CD4-positive, alpha-beta T cell (primary cell): ENCODE measurements at regions not wholly inside any gene's neighbourhood (a gene's known extent, or its start where the extent isn't known, plus 50 kb on each side); places are given as distances from the start of the nearest gene placed in this dataset.

ENCODE experiments used
- ATAC-seq: fragments of 200-7000 bp; cut with Tn5 transposase; one replicate; pipeline ENCODE4 v1.10.0; 2022; ENCODE audit warnings: mild to moderate bottlenecking; ENCODE audit not compliant: poor library complexity
- CTCF ChIA-PET: fragments of 350-600 bp; sonication (Branson Sonifier 250); formaldehyde crosslinking; loops from one replicate; lab custom pipeline; 2021; ENCODE audit warnings: antibody characterized with exemption, inconsistent platforms; lab: Charles Lee
- POLR2A ChIA-PET: fragments of 350-600 bp; sonication (Branson Sonifier 250); formaldehyde crosslinking; loops from one replicate; lab custom pipeline; 2021; ENCODE audit warnings: antibody characterized with exemption, inconsistent platforms; lab: Charles Lee
- DNase-seq, 14 experiments: peaks; one replicate each; pipeline ENCODE4 v3.0.0-alpha.2; 2013 to 2020; ENCODE audit warnings: mixed read lengths in 2 of 14
- H3K27ac ChIP-seq, 2 donors: one replicate each; pipeline versions ENCODE4 v1.5.1 to v1.7.0; 2013; ENCODE audit warnings: low read length in 2 of 2, low read depth in 1 of 2, mild to moderate bottlenecking in 1 of 2
- H3K27me3 ChIP-seq, 2 experiments: 1 replicate in 1 of 2; 2 replicates in 1 of 2; pipeline versions ENCODE4 v1.6.1 to v1.7.0; 2013; ENCODE audit warnings: low read length in 2 of 2, control low read depth in 1 of 2, mild to moderate bottlenecking in 1 of 2, moderate library complexity in 1 of 2; ENCODE audit not compliant: insufficient read depth in 2 of 2, control insufficient read depth in 1 of 2
- H3K36me3 ChIP-seq: one replicate; pipeline ENCODE4 v1.6.1; 2013; ENCODE audit warnings: low read length, control low read depth; ENCODE audit not compliant: insufficient read depth
- H3K4me1 ChIP-seq: one replicate; pipeline ENCODE4 v1.6.1; 2013; ENCODE audit warnings: low read length, control low read depth; ENCODE audit not compliant: insufficient read depth
- H3K4me3 ChIP-seq: one replicate; pipeline ENCODE4 v1.5.1; 2013; ENCODE audit warnings: mild to moderate bottlenecking, low read length, moderate library complexity
- H3K9me3 ChIP-seq, 2 experiments: 1 replicate in 1 of 2; 2 replicates in 1 of 2; pipeline versions ENCODE4 v1.6.1 to v1.7.0; 2013; ENCODE audit warnings: low read length in 2 of 2, mild to moderate bottlenecking in 2 of 2, control low read depth in 1 of 2, moderate library complexity in 1 of 2; ENCODE audit not compliant: control insufficient read depth in 1 of 2, insufficient read depth in 1 of 2
- H3K27ac Mint-ChIP-seq: one replicate; pipeline ENCODE4 v1.8.0; 2020; ENCODE audit warnings: mixed read lengths
- H3K27me3 Mint-ChIP-seq: one replicate; pipeline ENCODE4 v1.8.0; 2021; ENCODE audit warnings: mixed read lengths
- H3K36me3 Mint-ChIP-seq: one replicate; pipeline ENCODE4 v1.8.0; 2021; ENCODE audit warnings: low read depth, mixed read lengths
- H3K4me1 Mint-ChIP-seq: one replicate; pipeline ENCODE4 v1.8.0; 2021; ENCODE audit warnings: low read depth, mixed read lengths
- H3K4me3 Mint-ChIP-seq: one replicate; pipeline ENCODE4 v1.8.0; 2020; ENCODE audit warnings: mild to moderate bottlenecking, mixed read lengths
- H3K9me3 Mint-ChIP-seq: one replicate; pipeline ENCODE4 v1.8.0; 2020; ENCODE audit warnings: mixed read lengths
- intact Hi-C, 2 experiments: fragments of 100-400 bp; cut with DNase I in 1 of 2; cut with micrococcal nuclease in 1 of 2; formaldehyde crosslinking; loops; one replicate each; pipeline versions ENCODE4 v1.15.1 to v1.9.0; 2023 to 2025; cut with DNase I, micrococcal nuclease
- TF ChIP-seq, protein P1 (sequence below): fragments of 200-600 bp; IDR thresholded peaks from one replicate; pipeline ENCODE4 v1.8.0; 2022; ENCODE audit warnings: antibody characterized with exemption, mild to moderate bottlenecking

DNA sequence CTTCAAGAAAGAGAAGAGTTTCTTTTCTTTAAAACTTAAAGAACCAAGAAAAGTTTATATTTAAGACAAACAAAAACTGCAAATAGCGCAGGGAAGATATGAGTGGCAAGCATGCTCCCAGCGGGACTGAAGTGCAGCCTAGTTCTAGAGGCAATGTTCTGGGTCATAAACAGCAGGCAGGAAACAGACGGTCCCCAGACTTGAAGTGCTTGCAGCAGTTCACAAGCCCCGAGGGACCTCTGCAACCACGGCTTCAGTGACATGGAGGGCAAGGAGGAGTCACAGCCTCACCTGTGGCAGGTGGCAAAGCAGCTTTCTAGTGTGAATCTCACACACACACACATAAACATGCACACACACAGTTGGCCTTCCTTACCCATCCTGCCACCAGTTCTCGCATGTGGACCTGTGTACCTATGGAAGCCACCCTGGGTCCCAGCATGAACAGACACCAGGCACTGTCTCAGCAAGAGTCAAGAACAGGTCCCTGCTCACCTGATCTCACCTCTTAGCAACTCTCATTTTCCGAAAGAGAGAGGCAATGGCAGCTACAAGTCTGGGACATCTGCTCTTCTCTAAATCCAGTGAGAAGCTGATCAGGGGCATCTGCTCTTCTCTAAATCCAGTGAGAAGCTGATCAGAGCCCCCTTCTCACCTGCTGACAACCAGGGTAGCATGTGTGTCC lies 162.0 kb downstream of the EFNB2 start:
- DNase-seq (no peak), ATAC-seq (no peak)
- Histone ChIP-seq H3K9me3 (peaks cover 0 to 17% of the 10 kb centered on the region in 2 experiments), H3K4me1 (no peaks in the 10 kb centered on the region), H3K27ac (no peak overlapping the region), H3K36me3 (no peaks in the 10 kb centered on the region), H3K4me3 (no peak overlapping the region), H3K27me3 (peaks cover 0 to 3% of the 10 kb centered on the region in 2 experiments)
- intact Hi-C loops: no loop called here
- no peak overlapping the region for H3K4me3 Mint-ChIP-seq
- no peaks in the 10 kb centered on the region for H3K4me1 Mint-ChIP-seq
- H3K27me3 Mint-ChIP-seq: peaks cover 8% of the 10 kb centered on the region
- TF ChIP-seq, protein P1, sequence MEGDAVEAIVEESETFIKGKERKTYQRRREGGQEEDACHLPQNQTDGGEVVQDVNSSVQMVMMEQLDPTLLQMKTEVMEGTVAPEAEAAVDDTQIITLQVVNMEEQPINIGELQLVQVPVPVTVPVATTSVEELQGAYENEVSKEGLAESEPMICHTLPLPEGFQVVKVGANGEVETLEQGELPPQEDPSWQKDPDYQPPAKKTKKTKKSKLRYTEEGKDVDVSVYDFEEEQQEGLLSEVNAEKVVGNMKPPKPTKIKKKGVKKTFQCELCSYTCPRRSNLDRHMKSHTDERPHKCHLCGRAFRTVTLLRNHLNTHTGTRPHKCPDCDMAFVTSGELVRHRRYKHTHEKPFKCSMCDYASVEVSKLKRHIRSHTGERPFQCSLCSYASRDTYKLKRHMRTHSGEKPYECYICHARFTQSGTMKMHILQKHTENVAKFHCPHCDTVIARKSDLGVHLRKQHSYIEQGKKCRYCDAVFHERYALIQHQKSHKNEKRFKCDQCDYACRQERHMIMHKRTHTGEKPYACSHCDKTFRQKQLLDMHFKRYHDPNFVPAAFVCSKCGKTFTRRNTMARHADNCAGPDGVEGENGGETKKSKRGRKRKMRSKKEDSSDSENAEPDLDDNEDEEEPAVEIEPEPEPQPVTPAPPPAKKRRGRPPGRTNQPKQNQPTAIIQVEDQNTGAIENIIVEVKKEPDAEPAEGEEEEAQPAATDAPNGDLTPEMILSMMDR: no peak
- ChIA-PET CTCF (no interaction called here), POLR2A (no interaction called here)
- no peak overlapping the region for H3K27ac Mint-ChIP-seq
- H3K36me3 Mint-ChIP-seq: no peaks in the 10 kb centered on the region
- H3K9me3 Mint-ChIP-seq: no peaks in the 10 kb centered on the region

GRCh38 chr13:106372199-106373155 lies 163.0 kb downstream of the EFNB2 start:
- intact Hi-C loops: no loop called here
- Histone ChIP-seq H3K4me3 (no peak overlapping the region), H3K27ac (no peak overlapping the region), H3K27me3 (peaks cover 0 to 3% of the 10 kb centered on the region in 2 experiments), H3K36me3 (no peaks in the 10 kb centered on the region), H3K4me1 (no peaks in the 10 kb centered on the region), H3K9me3 (peaks cover 0 to 17% of the 10 kb centered on the region in 2 experiments)
- DNase-seq (no peak), ATAC-seq (no peak)
- ChIA-PET CTCF (no interaction called here), POLR2A (no interaction called here)
- TF ChIP-seq, protein P1: no peak
- Mint-ChIP-seq H3K4me3 (no peak overlapping the region), H3K4me1 (no peaks in the 10 kb centered on the region), H3K27me3 (peaks cover 8% of the 10 kb centered on the region), H3K9me3 (no peaks in the 10 kb centered on the region), H3K27ac (no peak overlapping the region), H3K36me3 (no peaks in the 10 kb centered on the region)

DNA sequence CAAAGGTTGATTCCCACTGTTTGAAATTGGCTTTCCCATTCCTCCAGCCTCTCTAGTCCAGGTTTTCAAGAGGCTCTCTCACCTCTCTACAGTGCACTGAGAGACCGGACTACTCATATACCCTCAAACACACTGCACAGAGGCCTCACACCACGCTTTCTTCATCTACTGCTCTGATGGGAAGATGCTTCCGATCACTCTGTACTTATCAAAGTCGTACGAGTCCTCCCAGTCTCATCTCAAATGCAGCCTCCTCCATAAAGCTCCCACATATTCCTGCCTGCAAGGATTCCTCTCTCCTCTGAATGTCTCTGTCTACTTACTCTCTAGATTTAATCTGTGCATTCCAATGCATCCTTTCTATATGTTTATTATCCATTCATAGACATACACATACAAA lies 164.4 kb downstream of the EFNB2 start:
- H3K4me1 ChIP-seq: no peaks in the 10 kb centered on the region
- CTCF ChIA-PET: no interaction called here
- Mint-ChIP-seq H3K36me3 (no peaks in the 10 kb centered on the region), H3K27ac (no peak overlapping the region), H3K9me3 (no peaks in the 10 kb centered on the region), H3K4me1 (no peaks in the 10 kb centered on the region), H3K4me3 (no peak overlapping the region), H3K27me3 (peaks cover 8% of the 10 kb centered on the region)
- H3K36me3 ChIP-seq: no peaks in the 10 kb centered on the region
- peaks cover 0 to 3% of the 10 kb centered on the region in 2 experiments for H3K27me3 ChIP-seq
- H3K9me3 ChIP-seq: peaks cover 0 to 14% of the 10 kb centered on the region in 2 experiments
- POLR2A ChIA-PET: no interaction called here
- intact Hi-C loops: no loop called here
- ATAC-seq: no peak
- no peak overlapping the region for H3K4me3 ChIP-seq
- TF ChIP-seq, protein P1: no peak
- DNase-seq: no peak
- H3K27ac ChIP-seq: no peak overlapping the region
